Hepatocyte (in vitro differentiated cells): ENCODE measurements at regions not wholly inside any gene's neighbourhood (a gene's known extent, or its start where the extent isn't known, plus 50 kb on each side); places are given as distances from the start of the nearest gene placed in this dataset.

Experiments used
- DNase-seq: peaks from one replicate; pipeline ENCODE4 v3.0.0-alpha.2; 2016; ENCODE audit warnings: low spot score
- H2AFZ ChIP-seq: fragments of 200-600 bp; sonication (generic); 2 replicates; pipeline ENCODE4 v1.6.0; 2016; ENCODE audit warnings: antibody characterized with exemption, mild to moderate bottlenecking
- H3K27ac ChIP-seq: fragments of 200-600 bp; sonication (generic); 2 replicates; pipeline ENCODE4 v1.5.1; 2016; ENCODE audit warnings: mild to moderate bottlenecking
- H3K27me3 ChIP-seq: fragments of 200-600 bp; sonication (generic); 2 replicates; pipeline ENCODE4 v1.6.1; 2016
- H3K36me3 ChIP-seq: fragments of 200-600 bp; sonication (generic); replicated peaks from 2 replicates; pipeline ENCODE4 v1.5.1; 2016; ENCODE audit warnings: low read depth; ENCODE audit not compliant: insufficient read depth
- H3K4me1 ChIP-seq: fragments of 200-600 bp; sonication (generic); 2 replicates; pipeline ENCODE4 v1.5.1; 2016; ENCODE audit warnings: mild to moderate bottlenecking, moderate library complexity; ENCODE audit not compliant: insufficient read depth
- H3K4me2 ChIP-seq: fragments of 200-600 bp; sonication (generic); 2 replicates; pipeline ENCODE4 v1.6.0; 2016
- H3K4me3 ChIP-seq: fragments of 200-600 bp; sonication (generic); 2 replicates; pipeline ENCODE4 v1.5.1; 2016; ENCODE audit warnings: mild to moderate bottlenecking
- H3K79me2 ChIP-seq: fragments of 200-600 bp; sonication (generic); 2 replicates; pipeline ENCODE4 v1.6.0; 2017; ENCODE audit warnings: mild to moderate bottlenecking
- H3K9me2 ChIP-seq: fragments of 200-600 bp; sonication (generic); replicated peaks from 2 replicates; pipeline ENCODE4 v1.6.0; 2017; ENCODE audit warnings: mild to moderate bottlenecking; ENCODE audit not compliant: insufficient read depth
- H3K9me3 ChIP-seq: fragments of 200-600 bp; sonication (generic); 2 replicates; pipeline ENCODE4 v1.5.1; 2016; ENCODE audit warnings: low read depth, mild to moderate bottlenecking
- H4K20me1 ChIP-seq: fragments of 200-600 bp; sonication (generic); 2 replicates; pipeline ENCODE4 v1.6.0; 2016; ENCODE audit warnings: mild to moderate bottlenecking; ENCODE audit not compliant: insufficient read depth, poor library complexity, severe bottlenecking
- CTCF ChIP-seq: fragments of 200-600 bp; sonication (generic); IDR thresholded peaks from 2 replicates; pipeline ENCODE4 v1.5.1; 2016; ENCODE audit warnings: antibody characterized with exemption, mild to moderate bottlenecking; ENCODE audit not compliant: poor library complexity
- EZH2 ChIP-seq: fragments of 200-600 bp; sonication (generic); IDR thresholded peaks from 2 replicates; pipeline ENCODE4 v1.6.1; 2016; ENCODE audit warnings: antibody characterized with exemption, mild to moderate bottlenecking, borderline replicate concordance
- EZH2phosphoT487 ChIP-seq: fragments of 200-600 bp; sonication (generic); IDR thresholded peaks from one replicate; pipeline ENCODE4 v1.6.1; 2018; ENCODE audit warnings: antibody characterized with exemption, mild to moderate bottlenecking, low read depth, moderate library complexity; ENCODE audit not compliant: unreplicated experiment, severe bottlenecking
- WGBS: methylation state at CpG from one replicate; pipeline ENCODE4 v1.1.6; 2016; ENCODE audit warnings: low lambda C conversion rate; ENCODE audit errors: missing lambda C conversion rate; 5-methylcytosine and 5-hydroxymethylcytosine counted together

DNA sequence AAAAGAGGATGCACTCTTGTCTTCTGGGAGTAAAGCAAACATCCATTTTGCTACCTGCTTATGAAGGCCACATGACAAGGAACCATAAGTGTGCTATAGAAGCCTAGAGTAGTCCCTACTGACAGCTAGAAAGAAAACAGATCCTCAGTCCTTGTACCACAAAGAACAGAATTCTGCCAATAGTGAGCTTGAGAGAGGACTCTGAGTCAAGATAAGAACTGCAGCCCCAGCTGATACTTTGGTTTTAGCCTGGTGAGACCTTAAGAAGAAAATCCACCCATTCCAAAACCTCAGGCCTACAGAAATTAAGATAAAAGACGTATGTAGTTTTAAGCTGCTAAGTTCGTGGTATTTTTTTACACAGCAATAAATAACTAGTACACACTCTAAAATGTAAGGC, 914.6 kb downstream of the PCDH19 start:
- H3K9me2 ChIP-seq: no peaks in the 10 kb centered on the region
- no peak for DNase-seq
- H3K27me3 ChIP-seq: no peaks in the 10 kb centered on the region
- H3K9me3 ChIP-seq: peaks cover 6% of the 10 kb centered on the region
- H3K79me2 ChIP-seq: no peaks in the 10 kb centered on the region
- H3K27ac ChIP-seq: no peak overlapping the region
- TF ChIP-seq EZH2: no peak
- no peak for TF ChIP-seq EZH2phosphoT487
- TF ChIP-seq CTCF: no peak
- no peaks in the 10 kb centered on the region for H3K36me3 ChIP-seq
- no peak overlapping the region for H3K4me2 ChIP-seq
- H2AFZ ChIP-seq: no peak overlapping the region
- H4K20me1 ChIP-seq: no peaks in the 10 kb centered on the region
- WGBS: 41% methylated on average over 2 of the region's 2 CpGs
- H3K4me1 ChIP-seq: no peaks in the 10 kb centered on the region
- H3K4me3 ChIP-seq: no peak overlapping the region

GRCh38 chrX:99494668-99495067, 915.4 kb downstream of the PCDH19 start:
- H3K27ac ChIP-seq: no peak overlapping the region
- H3K9me3 ChIP-seq: peaks cover 6% of the 10 kb centered on the region
- H3K79me2 ChIP-seq: no peaks in the 10 kb centered on the region
- no peak overlapping the region for H3K4me2 ChIP-seq
- H3K4me3 ChIP-seq: no peak overlapping the region
- no peak overlapping the region for H2AFZ ChIP-seq
- WGBS: 89% methylated on average over 2 of the region's 2 CpGs
- no peak for DNase-seq
- no peaks in the 10 kb centered on the region for H3K4me1 ChIP-seq
- no peaks in the 10 kb centered on the region for H4K20me1 ChIP-seq
- no peaks in the 10 kb centered on the region for H3K27me3 ChIP-seq
- H3K36me3 ChIP-seq: no peaks in the 10 kb centered on the region
- TF ChIP-seq EZH2phosphoT487 (no peak), EZH2 (no peak), CTCF (no peak)
- H3K9me2 ChIP-seq: no peaks in the 10 kb centered on the region

- H3K4me3 ChIP-seq: no peak overlapping the region
- no peaks in the 10 kb centered on the region for H3K4me1 ChIP-seq
- H3K9me3 ChIP-seq: no peaks in the 10 kb centered on the region
- no peaks in the 10 kb centered on the region for H3K9me2 ChIP-seq
- no peaks in the 10 kb centered on the region for H3K27me3 ChIP-seq
- H3K27ac ChIP-seq: no peak overlapping the region
- H4K20me1 ChIP-seq: no peaks in the 10 kb centered on the region
- H3K4me2 ChIP-seq: no peak overlapping the region
- H3K79me2 ChIP-seq: no peaks in the 10 kb centered on the region
- no peak overlapping the region for H2AFZ ChIP-seq
- no peaks in the 10 kb centered on the region for H3K36me3 ChIP-seq
- no peak for DNase-seq
- WGBS: 61% methylated on average over 1 of the region's 1 CpG
- TF ChIP-seq CTCF (no peak), EZH2 (no peak)
Observed at GRCh38 chrX:99480728-99481127, 929.3 kb downstream of the PCDH19 start.

DNA sequence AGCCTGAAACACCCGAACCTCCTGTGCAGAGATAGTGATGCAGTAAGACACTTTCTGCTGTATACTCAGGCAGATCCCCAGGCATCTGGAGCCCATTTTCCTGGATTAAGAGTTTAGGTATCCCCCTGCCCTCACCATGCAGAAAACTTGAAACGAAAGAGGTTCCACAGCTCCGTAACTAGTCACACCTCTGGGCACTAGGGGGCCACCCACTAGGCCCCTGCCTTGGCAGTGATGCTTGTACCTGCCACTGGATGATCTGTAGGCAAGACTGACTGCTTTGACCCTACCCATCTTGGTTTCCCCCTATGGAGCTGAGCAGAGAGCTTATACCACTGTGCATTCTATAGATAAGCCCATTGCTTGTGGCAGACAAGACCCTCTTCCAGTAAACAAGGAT, 940.6 kb downstream of the PCDH19 start:
- H3K36me3 ChIP-seq: no peaks in the 10 kb centered on the region
- 65% methylated on average over 3 of the region's 3 CpGs for WGBS
- no peaks in the 10 kb centered on the region for H3K27me3 ChIP-seq
- no peak overlapping the region for H3K4me3 ChIP-seq
- H4K20me1 ChIP-seq: no peaks in the 10 kb centered on the region
- no peaks in the 10 kb centered on the region for H3K79me2 ChIP-seq
- H3K4me1 ChIP-seq: no peaks in the 10 kb centered on the region
- no peak overlapping the region for H3K4me2 ChIP-seq
- no peaks in the 10 kb centered on the region for H3K9me3 ChIP-seq
- DNase-seq: no peak
- no peaks in the 10 kb centered on the region for H3K9me2 ChIP-seq
- no peak for TF ChIP-seq CTCF
- no peak for TF ChIP-seq EZH2
- TF ChIP-seq EZH2phosphoT487: no peak
- H2AFZ ChIP-seq: no peak overlapping the region
- H3K27ac ChIP-seq: no peak overlapping the region
